Transverse colon (tissue), 4 donors: ENCODE measurements at regions not wholly inside any gene's neighbourhood (a gene's known extent, or its start where the extent isn't known, plus 50 kb on each side); places are given as distances from the start of the nearest gene placed in this dataset.

Experiments used
- DNase-seq: peaks from one replicate; pipeline ENCODE4 v3.0.0-alpha.2; 2019
- H3K27ac ChIP-seq, 4 donors: fragments of 200-600 bp; sonication (generic); 2 replicates each; pipeline ENCODE4 v1.5.1; 2016 to 2018; ENCODE audit warnings: inconsistent platforms in 4 of 4
- H3K27me3 ChIP-seq: fragments of 200-600 bp; sonication (generic); 2 replicates; pipeline ENCODE4 v1.5.1; 2017; ENCODE audit warnings: inconsistent platforms
- H3K36me3 ChIP-seq, 4 donors: fragments of 200-600 bp; sonication (generic); 2 replicates each; pipeline ENCODE4 v1.5.1; 2017 to 2019; ENCODE audit warnings: inconsistent platforms in 4 of 4
- H3K4me1 ChIP-seq, 4 donors: fragments of 200-600 bp; sonication (generic); 2 replicates each; pipeline ENCODE4 v1.5.1; 2017 to 2020; ENCODE audit warnings: inconsistent platforms in 4 of 4
- H3K4me3 ChIP-seq, 4 donors: fragments of 200-600 bp; sonication (generic); 1 replicate in 1 of 4; 2 replicates in 3 of 4; pipeline versions ENCODE4 v1.5.1 to v1.6.1; 2017 to 2019; ENCODE audit warnings: inconsistent platforms in 4 of 4
- H3K9me3 ChIP-seq, 2 donors: fragments of 200-600 bp; sonication (generic); 2 replicates each; pipeline ENCODE4 v1.5.1; 2017 to 2019; ENCODE audit warnings: inconsistent platforms in 2 of 2
- EP300 ChIP-seq: sonication (generic); formaldehyde crosslinking; IDR thresholded peaks from one replicate; pipeline ENCODE4 v1.6.1; 2017; ENCODE audit warnings: antibody characterized with exemption, low read depth
- POLR2A ChIP-seq: fragments of 450-650 bp; IDR thresholded peaks from one replicate; pipeline ENCODE4 v1.6.1; 2016; ENCODE audit warnings: antibody characterized with exemption, mild to moderate bottlenecking, moderate library complexity
- POLR2AphosphoS5 ChIP-seq, 3 donors: sonication (generic); formaldehyde crosslinking; IDR thresholded peaks; one replicate each; pipeline ENCODE4 v1.6.1; 2016; ENCODE audit warnings: antibody characterized with exemption in 3 of 3
- WGBS, 2 donors: methylation state at CpG; one replicate each; pipeline ENCODE4 v1.1.5; 2018; ENCODE audit warnings: low coverage in 1 of 2; 5-methylcytosine and 5-hydroxymethylcytosine counted together
- in situ Hi-C, 4 donors: fragments of 200-750 bp; cut with MboI; loops; one replicate each; pipeline versions ENCODE4 v1.15.0 to v1.15.1; 2017; ENCODE audit warnings: low sequenced_read_pairs in 3 of 4, low pct_ligation_motif_present in 1 of 4, low pct_unique_long_range_greater_than_20kb in 1 of 4
- intact Hi-C: fragments of 100-400 bp; cut with DNase I; formaldehyde crosslinking; loops from one replicate; pipeline ENCODE4 v1.15.1; 2023; ENCODE audit warnings: low total_unique reads
- TF ChIP-seq, protein P1 (sequence below), 5 experiments: fragments of 200-600 bp in 3 of 5; fragments of 450-650 bp in 2 of 5; sonication (generic) in 3 of 5; IDR thresholded peaks; 1 replicate in 2 of 5; 2 replicates in 3 of 5; pipeline ENCODE4 v1.5.1; 2016 to 2017; ENCODE audit warnings: antibody characterized with exemption in 5 of 5, inconsistent platforms in 3 of 5, mild to moderate bottlenecking in 2 of 5, moderate library complexity in 1 of 5

DNA sequence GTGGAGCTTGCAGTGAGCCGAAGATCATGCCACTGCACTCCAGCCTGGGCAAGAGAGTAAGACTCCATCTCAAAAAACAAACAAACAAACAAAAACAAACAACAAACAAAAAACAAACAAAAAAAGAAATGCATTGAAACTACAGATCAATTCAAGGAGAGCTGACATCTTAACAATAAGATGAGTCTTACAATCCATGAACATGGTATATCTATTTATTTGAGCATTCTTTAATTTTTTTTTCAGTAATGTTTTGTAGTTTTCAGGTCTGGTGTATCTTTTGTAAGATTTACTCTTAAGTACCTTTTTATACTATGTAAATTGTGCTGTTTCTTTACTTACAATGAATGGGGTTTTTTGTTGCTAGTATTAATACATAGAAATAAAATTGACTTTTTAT is 140.1 kb upstream of the DAPK1 start:
- TF ChIP-seq EP300 (no peak), POLR2AphosphoS5 (IDR thresholded peaks at IDR 0.05) (no peak), POLR2A (no peak)
- TF ChIP-seq, protein P1, sequence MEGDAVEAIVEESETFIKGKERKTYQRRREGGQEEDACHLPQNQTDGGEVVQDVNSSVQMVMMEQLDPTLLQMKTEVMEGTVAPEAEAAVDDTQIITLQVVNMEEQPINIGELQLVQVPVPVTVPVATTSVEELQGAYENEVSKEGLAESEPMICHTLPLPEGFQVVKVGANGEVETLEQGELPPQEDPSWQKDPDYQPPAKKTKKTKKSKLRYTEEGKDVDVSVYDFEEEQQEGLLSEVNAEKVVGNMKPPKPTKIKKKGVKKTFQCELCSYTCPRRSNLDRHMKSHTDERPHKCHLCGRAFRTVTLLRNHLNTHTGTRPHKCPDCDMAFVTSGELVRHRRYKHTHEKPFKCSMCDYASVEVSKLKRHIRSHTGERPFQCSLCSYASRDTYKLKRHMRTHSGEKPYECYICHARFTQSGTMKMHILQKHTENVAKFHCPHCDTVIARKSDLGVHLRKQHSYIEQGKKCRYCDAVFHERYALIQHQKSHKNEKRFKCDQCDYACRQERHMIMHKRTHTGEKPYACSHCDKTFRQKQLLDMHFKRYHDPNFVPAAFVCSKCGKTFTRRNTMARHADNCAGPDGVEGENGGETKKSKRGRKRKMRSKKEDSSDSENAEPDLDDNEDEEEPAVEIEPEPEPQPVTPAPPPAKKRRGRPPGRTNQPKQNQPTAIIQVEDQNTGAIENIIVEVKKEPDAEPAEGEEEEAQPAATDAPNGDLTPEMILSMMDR (IDR thresholded peaks at IDR 0.05): no peak
- Histone ChIP-seq H3K4me1 (no peaks in the 10 kb centered on the region), H3K4me3 (no peak overlapping the region), H3K27me3 (no peaks in the 10 kb centered on the region), H3K36me3 (no peaks in the 10 kb centered on the region), H3K27ac (no peak overlapping the region), H3K9me3 (no peaks in the 10 kb centered on the region)
- 91 to 100% methylated on average over 1 of the region's 1 CpG for WGBS, 2 donors
- intact Hi-C loops: no loop called here
- in situ Hi-C loops: no loop called here
- no peak for DNase-seq

DNA sequence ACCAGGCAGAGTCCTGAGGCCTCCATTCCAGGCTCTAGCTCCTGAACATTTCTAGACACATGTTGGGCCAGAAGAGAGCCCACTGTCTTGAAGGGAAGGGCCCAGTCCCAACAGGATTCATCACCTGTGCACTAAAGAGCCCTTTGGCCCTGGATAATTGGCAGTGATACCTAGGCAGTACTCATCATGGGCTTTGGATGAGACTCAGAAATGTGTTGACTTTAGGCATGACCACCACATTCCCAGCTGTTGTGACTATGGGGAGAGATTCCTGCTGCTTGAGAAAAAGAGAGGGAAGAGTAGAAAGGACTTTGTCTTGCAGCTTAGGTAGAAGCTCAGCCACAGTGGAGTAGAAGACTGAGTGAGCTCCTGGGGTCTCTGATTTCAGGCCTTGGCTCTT is 138.4 kb upstream of the DAPK1 start:
- no peaks in the 10 kb centered on the region for H3K9me3 ChIP-seq
- intact Hi-C loops: no loop called here
- no peak overlapping the region for H3K4me3 ChIP-seq
- H3K36me3 ChIP-seq: no peaks in the 10 kb centered on the region
- in situ Hi-C loops: no loop called here
- no peak for TF ChIP-seq POLR2A
- TF ChIP-seq POLR2AphosphoS5 (IDR thresholded peaks at IDR 0.05): no peak
- no peak for TF ChIP-seq EP300
- TF ChIP-seq, protein P1 (IDR thresholded peaks at IDR 0.05): no peak
- no peaks in the 10 kb centered on the region for H3K4me1 ChIP-seq
- no peak overlapping the region for H3K27ac ChIP-seq
- H3K27me3 ChIP-seq: no peaks in the 10 kb centered on the region
- no peak for DNase-seq

DNA sequence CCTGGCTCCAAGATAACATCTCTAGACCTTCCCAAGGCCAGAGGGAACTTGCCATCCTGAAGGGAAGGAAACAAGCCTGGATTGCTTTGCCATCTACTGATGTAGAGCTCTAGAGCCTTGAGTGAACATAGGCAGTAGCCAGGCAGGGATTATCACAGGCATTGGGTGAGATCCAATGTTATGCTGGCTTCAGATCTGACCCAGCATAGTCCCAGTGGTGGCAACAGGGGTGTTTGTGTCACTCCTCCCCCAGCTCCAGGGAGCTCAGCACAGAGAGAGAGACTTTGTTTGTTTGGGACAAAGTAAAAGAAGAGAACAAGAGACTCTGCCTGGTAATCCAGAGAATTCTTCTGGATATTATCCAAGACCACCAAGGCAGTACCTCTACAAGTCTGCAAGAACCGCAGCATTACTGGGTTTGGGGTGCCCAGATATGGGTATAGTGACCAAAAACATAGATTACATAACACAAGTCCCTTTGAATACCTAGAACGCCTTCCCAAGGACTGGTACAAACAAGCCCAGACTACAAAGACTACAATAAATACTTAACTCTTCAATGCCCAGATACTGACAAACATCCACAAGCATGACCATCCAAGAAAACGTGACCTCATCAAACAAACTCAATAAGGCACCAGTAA is 137.6 kb upstream of the DAPK1 start:
- H3K9me3 ChIP-seq: no peaks in the 10 kb centered on the region
- intact Hi-C loops: no loop called here
- no peak for TF ChIP-seq POLR2AphosphoS5 (IDR thresholded peaks at IDR 0.05)
- TF ChIP-seq, protein P1 (IDR thresholded peaks at IDR 0.05): no peak
- TF ChIP-seq POLR2A: no peak
- no peak for TF ChIP-seq EP300
- no peaks in the 10 kb centered on the region for H3K27me3 ChIP-seq
- H3K36me3 ChIP-seq: no peaks in the 10 kb centered on the region
- no peak overlapping the region for H3K27ac ChIP-seq
- 0 to 51% methylated on average over 1 to 3 of the region's 3 CpGs for WGBS, 2 donors
- DNase-seq: no peak
- no peaks in the 10 kb centered on the region for H3K4me1 ChIP-seq
- no peak overlapping the region for H3K4me3 ChIP-seq
- in situ Hi-C loops: no loop called here

DNA sequence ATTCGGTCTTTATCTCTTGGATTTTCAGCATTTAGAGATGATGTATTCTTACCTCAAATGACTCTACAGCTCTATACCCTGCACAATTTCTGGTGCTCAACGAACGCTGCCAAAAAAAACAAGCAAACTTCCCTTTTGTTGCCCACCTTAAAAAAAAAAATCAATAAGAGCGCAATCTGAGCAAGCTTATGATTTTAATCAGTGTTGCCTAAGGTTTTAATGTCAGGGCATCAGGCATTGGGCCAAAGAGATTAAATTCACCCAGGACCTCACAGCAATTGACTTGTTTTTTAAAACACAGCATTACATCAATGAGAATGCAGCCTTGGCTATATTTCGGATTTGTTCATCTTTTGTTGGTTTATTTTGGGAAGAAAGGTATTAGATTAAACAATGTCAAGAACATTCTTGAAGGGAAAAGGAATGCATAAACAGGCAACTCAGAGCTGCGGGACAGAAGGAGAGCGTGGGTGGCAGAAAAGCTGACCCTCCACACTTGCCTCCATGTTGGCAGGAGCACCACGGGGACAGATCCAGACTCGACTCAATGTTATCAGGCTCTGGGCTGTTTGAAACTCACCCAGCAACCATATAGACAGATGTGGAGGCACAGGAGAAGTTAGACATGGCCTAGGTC is 127.5 kb upstream of the DAPK1 start:
- H3K27ac ChIP-seq: no peak overlapping the region

More for the DNA sequence above, 127.5 kb upstream of the DAPK1 start:
- 78 to 80% methylated on average over 8 to 9 of the region's 9 CpGs for WGBS, 2 donors
- Histone ChIP-seq H3K4me1 (no peaks in the 10 kb centered on the region), H3K4me3 (no peak overlapping the region), H3K9me3 (no peaks in the 10 kb centered on the region), H3K36me3 (no peaks in the 10 kb centered on the region), H3K27me3 (no peaks in the 10 kb centered on the region)
- TF ChIP-seq EP300 (no peak), POLR2AphosphoS5 (IDR thresholded peaks at IDR 0.05) (no peak), POLR2A (no peak)
- TF ChIP-seq, protein P1 (IDR thresholded peaks at IDR 0.05): no peak
- in situ Hi-C loops (no loop called here), intact Hi-C loops (no loop called here)
- DNase-seq: no peak
